HuH-7 (cell line): ENCODE measurements at regions not wholly inside any gene's neighbourhood (a gene's known extent, or its start where the extent isn't known, plus 50 kb on each side); places are given as distances from the start of the nearest gene placed in this dataset.
"Not testable (repeated sequence)": the region's sequence is repeated elsewhere in the genome, so short reads cannot be mapped to it uniquely, and the experiment has no call there.

Experiments used
- DNase-seq: peaks from one replicate; pipeline ENCODE4 v3.0.0; 2011; ENCODE audit warnings: low spot score

DNA sequence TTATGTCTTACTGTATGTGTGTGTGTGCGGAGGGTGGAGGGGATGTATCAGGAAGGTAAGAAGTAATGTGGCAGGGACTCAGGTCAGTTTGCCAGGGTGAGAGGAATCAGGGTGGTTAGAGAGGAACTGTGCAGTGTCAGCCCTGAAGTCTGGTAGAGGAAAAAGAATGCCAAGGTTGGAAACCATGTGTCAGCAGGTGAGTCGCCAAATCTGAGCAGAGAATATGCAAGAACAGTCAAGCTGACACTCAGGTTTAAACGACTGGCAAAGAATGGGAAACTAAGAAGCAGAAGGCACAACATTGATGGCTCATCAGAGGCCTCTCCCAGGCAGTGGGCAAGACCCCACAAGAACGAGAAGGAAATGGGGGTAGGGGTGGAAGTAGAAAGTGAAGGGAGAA lies 107.5 kb upstream of the TBX18 start:
- no peak for DNase-seq

DNA sequence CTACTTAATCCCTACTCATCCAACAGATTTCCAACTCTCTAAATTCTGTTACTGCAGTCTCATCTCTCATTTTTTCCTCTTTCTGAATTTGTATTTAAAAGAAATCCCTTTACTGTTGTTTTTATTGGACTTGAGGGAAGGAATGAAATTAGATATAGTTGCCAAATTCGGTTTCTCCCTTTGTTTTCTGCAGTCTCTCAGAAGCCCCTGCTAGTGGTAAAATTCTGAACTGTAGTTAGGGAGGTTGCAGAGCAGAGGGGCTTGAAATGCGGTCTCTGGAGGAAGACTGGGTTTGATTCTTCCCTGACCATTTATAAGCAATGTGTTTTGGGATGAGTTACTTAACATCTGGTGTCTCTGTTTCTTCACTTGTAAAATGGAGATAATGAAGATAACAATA lies 106.3 kb upstream of the TBX18 start:
- no peak for DNase-seq

DNA sequence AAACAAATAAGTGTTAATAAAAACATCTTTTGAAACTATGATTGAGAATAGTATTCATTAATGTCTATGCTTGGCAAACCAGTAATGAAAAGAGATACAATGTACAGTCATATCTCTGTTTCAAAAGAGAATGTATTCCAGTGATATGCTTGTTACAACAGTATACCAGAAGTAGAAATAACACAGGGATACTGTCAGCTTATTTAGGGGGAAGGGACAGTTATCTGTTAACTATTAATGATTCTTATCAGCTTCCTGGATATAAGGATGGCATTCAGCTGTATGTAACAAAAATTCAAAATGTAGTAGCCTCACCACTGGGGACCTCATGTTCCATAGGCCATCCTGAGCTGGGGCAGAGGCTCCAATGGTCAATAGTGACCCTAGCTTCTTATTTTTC lies 103.8 kb upstream of the TBX18 start:
- DNase-seq: no peak

DNA sequence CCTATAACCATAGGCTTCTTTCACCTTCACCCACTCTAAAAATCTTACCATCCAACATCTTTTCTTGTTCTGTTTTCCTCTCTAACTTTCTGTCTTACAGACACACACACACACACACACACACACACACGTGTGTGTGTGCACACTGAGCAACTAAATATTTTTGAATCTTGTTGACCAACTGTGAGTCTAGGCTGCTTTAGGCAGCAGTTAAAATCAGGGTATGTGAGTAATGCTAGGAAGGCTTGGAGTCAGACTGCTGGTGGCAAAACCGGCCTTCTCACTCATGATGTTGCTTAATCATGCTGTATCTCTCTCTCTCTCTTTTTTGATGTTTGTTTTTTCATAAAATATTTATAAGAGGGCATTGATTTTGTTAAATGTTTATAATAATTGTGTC lies 103.1 kb upstream of the TBX18 start:
- DNase-seq: no peak

DNA sequence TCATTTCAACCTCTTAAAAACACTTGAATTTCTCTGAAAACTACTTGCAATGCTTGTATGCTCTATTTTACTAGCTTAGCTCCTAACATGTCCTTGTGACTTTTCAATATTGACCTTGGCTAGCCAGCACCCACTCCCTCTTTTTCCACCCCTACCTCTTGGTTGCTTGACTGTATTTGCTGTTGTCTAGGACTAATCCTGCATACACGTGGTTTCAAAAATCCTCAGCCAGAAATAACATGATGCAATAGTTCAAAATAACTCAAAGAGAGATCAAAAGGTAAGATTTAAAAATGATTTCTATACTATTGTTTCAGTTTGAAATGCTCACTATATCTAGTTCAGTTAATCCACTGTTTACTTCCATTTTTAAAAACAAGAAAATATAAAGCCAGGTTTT lies 102.3 kb upstream of the TBX18 start:
- no peak for DNase-seq

DNA sequence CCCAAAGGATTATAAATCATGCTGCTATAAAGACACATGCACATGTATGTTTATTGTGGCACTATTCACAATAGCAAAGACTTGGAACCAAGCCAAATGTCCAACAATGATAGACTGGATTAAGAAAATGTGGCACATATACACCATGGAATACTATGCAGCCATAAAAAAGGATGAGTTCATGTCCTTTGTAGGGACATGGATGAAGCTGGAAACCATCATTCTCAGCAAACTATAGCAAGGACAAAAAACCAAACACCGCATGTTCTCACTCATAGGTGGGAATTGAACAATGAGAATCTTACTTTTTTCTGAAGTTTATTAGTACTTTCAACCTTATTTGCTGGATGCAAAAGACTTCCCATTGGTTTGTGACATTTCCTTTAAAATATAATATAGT lies 101.0 kb upstream of the TBX18 start:
- not testable (repeated sequence) for DNase-seq

DNA sequence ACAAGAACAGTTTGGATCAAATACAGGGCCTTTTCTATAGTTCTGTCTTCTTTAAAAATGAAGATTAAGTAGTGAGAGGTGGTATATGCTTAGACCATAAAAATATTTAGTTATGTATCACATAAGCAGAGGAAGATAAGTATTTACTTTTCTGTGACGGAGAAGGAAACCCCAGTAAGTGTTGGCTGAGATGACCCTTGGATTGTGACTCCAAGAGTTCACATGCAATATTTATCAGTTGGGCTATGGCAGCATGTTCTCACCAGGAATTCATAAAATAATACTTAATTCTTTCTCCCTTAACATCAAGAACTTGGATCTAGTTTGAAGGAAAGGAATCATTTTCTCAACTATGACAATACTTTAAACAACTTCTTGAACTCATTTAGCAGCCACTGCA lies 98.4 kb upstream of the TBX18 start:
- no peak for DNase-seq

DNA sequence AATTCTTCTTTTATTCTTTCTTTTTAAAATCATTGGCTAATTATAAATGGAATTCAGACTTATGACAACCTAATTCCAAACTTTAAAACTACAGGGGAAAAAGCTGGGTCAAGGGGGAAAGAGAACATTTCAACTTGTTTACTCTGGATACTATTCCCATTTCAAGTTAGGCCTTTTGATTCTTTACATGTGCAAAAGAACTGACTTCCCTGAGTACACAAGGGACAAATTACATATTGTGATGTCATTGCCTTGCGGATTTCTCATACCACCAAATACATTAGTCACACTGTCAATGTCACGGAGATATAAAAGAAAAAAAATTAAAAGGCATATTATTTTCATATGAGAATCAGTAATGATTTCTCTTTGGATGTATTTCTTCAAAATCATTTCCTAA lies 96.5 kb upstream of the TBX18 start:
- DNase-seq: no peak

DNA sequence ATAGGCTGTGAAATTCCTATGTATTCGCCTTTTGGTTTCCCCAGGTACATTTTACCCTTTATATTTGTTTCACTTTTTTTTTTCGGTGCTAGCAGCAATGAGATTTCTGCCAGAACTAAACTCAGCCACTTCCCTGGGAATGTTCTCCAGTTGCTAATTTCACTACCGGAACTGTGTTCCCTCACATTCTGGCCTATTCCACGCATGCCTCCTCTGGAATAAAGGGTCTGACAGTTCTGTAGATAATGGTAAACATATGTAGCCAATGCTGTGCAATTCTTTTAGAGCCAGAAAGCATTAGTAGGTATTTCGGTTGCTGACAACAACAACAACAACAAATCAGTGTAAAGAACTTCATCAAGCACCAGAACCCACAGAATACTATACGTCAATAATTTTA lies 96.1 kb upstream of the TBX18 start:
- DNase-seq: no peak

DNA sequence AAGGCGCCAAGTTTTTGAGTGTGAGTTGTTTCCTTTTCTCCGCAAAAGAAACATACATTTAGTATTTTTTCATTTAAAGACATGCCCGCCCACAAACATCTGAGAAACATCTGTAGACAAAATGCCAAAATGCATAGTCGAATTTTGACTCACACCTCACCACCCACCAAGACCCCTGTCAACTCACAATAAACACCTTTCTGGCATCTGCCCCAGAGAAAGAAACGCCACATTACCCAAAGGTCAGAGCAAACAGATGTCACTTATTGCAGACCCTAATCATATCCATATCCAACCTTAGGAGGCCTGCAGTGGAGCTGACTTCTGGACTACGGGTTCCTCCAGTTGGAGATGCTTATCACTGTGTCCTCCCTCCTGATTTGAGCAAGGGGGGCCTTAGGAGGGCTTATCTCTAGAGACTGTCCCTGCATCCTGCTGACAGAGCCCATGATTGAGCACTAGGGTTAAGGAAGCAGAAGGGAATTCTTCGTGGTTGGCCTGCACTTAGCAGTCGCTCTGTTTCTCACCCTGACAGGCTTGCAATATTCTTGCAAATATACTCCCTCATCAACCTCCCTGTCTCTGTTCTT lies 90.5 kb upstream of the TBX18 start:
- no peak for DNase-seq

DNA sequence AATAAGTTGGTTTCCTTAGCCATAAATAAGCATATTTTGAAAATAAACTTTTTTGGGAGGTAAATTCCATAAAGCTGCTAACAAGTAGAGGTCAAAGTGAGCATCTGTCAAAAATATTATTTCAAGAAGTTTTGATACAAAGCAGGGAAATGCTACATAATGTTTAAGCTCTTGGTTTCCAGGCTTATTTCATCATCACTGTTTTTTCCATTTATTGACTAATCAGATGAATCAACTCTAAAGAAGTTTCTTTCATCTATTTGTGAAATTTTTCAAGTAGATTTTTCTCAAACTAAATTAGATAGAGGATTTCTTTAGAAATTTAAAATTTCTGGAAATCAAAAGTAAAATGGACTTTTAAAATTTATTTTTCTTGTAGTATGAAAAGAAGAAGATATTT lies 89.5 kb upstream of the TBX18 start:
- no peak for DNase-seq

DNA sequence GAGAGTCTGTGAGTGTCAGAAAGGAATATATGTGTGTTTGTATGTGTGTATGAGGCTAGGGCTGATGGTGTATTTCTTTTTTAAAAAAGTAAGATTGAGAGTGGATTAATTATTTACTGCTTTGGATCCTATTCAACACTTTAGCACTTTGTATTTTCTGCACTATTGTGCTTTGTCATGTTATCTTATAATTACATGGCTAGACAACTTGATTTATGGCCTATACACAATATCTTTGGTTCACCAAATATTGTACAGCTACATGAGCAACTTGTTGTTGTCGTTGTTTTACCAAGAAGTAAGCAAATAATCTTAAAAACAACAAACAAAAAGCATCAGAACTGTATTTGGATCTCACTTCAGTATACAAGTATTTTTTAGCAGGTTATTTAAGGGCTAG lies 84.6 kb upstream of the TBX18 start:
- no peak for DNase-seq

DNA sequence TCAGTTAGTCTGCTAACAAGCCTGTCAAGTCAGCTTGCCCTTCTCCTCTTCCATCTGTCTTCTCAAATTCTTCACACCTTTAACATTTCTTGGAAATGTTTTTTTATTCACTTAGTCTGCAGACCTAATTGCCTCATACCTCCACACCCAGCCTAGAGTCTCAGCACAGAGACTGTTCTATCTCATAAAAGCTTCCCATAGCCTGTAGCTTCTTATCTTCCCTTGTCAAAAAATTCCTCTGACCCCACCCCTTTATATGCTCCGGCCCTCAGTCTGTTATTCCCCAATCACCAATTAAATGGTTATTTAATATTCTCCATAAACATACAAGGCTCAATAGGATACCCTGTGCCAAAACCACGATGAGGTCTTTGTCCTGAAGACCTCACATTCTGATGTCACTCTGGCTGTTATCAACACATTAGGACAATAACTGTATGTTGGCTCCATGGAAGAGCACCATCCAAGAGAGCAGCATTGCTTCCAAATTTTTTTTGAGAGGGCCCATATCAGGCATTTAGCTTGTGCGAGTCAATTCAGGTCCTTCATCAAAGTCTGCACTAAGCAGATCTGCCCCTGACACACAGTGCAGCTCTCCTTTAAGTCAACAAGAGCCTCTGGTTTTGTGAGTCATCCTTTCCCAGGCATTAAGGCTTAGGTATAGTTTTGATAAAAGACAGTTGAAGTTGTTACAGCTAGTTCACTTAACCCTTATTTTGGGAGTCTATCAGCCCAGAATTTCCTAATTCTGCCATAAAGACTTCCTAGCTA lies 83.2 kb upstream of the TBX18 start:
- no peak for DNase-seq

DNA sequence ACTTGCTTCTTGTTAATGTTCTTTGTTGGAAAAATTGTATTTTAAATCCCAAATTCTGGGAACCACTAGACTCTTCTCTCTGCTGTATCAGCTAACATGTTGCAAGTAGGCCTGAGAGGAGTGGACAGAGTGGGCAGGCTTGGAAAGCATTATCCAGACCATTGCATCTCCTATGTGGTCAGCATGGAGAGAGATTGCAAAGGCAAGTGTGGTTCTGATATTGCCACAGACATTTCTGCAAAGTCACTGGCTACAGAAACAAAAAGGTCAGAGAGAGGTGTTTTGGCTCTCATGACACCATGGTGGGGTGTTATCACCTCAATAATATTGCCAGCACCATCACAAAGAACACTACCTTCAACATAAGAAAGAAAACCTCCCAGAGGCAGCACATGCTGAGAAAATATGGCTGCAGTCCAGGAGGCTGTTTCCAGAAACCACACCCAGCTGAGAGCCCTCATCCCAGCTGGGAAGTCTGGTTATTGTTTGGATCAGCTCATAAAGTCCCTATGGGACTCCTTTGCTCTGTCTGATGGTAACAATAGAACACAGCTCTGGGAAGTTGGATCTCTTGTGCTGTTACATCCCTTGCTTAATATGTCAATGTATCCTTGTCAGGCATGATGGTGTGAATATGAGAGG lies 78.2 kb upstream of the TBX18 start:
- DNase-seq: no peak

DNA sequence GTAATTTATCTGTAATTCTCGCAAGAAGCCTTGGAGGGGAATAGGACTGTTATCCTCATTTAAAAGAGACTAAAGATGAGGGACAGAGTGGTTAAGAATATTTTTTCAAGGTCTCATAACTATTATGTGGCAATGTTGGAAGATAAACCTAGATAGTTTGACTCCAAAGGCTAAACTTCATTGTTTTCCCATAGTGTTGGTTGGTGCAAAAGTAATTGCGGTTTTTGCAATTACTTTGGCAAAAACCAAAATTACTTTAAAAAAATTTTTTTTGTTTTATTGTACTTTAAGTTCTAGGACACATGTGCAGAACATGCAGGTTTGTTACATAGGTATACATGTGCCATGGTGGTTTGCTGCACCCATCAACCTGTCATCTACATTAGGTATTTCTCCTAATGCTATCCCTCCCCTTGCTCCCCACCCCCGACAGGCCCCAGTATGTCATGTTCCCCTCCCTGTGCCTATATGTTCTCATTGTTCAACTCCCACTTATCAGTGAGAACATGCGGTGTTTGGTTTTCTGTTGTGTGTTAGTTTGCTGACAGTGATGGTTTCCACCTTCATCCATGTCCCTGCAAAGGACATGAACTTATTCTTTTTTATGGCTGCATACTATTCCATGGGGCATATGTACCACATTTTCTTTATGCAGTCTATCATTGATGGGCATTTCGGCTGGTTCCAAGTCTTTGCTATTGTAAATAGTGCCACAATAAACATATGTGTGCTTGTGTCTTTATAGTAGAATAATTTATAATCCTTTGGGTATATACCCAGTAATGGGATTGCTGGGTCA lies 72.9 kb upstream of the TBX18 start:
- DNase-seq: not testable (repeated sequence)

DNA sequence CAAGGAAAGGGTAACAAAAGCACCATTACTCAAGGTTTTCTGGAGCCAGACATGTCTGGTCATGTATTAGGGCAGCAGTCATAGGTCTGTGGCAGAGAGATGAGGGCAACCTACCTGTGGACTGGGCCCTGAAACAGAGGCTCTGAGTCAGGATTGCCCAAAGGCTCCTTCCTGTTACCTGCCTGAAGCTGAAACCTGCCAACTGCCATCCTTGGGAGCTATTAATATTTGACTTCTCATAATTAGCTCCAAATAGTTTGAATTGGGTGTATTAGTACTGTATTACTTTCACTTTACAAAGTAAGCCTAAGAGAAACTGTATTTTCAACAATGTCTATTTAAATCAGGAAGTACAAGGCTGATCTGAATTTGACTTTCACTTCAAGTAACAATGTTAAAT lies 72.0 kb upstream of the TBX18 start:
- DNase-seq: no peak

DNA sequence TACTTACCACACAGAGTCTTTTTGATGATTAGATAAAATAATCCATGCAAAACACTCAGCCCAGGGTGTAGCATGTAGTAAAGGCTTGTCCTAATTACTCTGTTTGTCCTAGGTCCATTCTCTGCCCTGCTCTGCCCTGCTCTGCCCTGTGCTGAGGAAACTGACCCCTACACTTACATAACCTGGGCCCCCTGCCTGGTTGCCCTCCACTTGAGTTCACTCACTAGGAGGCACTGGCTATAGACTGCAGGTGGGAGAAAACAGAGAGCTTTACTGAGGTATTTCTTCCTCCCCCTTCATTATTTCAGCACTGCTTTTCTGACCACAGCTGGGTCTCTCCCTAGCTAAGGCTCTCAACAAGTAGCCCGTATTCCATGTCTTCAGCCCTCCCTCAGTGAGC lies 70.9 kb upstream of the TBX18 start:
- no peak for DNase-seq

DNA sequence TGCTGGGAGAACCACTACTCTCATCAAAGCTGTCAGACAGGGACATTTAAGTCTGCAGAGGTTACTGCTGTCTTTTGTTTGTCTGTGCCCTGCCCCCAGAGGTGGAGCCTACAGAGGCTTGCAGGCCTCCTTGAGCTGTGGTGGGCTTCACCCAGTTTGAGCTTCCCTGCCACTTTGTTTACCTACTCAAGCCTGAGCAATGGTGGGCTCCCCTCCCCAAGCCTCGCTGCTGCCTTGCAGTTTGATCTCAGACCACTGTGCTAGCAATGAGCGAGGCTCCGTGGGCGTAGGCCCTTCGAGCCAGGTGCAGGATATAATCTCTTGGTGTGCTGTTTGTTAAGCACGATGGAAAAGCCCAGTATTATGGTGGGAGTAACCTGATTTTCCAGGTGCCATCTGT lies 67.5 kb upstream of the TBX18 start:
- not testable (repeated sequence) for DNase-seq

DNA sequence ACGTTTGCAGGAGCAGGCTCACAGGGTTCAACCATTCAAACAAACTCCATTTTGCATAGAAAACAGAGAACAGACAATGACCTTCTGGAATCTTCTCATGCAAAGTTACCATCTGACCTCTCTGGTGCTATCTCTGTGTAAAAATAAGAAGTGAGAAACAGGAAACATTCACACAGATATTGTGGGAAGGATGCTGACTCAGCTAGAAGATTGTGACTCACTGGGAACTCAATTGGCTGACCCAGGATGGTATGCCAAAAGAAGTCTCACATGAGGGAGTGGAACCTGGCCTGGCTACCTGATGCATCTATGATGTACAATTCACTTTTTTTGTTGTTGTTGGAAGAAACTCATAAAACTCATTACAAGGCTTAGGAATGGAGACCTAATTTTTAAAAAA lies 61.1 kb upstream of the TBX18 start:
- DNase-seq: no peak

DNA sequence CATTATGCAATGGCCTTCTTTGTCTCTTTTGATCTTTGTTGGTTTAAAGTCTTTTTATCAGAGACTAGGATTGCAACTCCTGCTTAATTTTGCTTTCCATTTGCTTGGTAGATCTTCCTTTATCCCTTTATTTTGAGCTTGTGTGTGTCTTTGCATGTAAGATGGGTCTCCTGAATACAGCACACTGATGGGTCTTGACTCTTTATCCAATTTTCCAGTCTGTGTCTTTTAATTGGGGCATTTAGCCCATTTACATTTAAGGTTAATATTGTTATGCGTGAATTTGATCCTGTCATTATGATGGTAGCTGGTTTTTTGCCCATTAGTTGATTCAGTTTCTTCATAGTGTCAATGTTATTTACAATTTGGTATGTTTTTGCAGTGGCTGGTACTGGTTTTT lies 56.9 kb upstream of the TBX18 start:
- DNase-seq: not testable (repeated sequence)

DNA sequence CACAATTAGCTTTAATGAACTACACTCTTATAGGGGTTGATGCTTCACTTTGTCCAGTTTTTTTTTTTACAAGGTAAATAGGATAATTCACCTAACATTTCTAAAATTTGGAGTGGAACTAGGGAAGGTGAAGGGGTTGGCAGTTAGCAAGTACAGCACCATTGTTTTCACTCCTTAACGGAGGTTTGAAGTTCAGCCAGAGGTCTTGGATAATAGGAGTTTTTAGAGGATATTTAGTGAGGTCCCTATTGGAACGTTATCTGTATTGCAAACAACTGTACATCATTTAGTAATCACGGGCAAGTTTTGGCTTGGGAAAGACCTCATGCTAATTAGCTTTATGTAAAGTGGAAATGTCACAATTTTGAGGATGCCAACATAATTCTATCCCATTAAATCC lies 52.3 kb upstream of the TBX18 start:
- no peak for DNase-seq

DNA sequence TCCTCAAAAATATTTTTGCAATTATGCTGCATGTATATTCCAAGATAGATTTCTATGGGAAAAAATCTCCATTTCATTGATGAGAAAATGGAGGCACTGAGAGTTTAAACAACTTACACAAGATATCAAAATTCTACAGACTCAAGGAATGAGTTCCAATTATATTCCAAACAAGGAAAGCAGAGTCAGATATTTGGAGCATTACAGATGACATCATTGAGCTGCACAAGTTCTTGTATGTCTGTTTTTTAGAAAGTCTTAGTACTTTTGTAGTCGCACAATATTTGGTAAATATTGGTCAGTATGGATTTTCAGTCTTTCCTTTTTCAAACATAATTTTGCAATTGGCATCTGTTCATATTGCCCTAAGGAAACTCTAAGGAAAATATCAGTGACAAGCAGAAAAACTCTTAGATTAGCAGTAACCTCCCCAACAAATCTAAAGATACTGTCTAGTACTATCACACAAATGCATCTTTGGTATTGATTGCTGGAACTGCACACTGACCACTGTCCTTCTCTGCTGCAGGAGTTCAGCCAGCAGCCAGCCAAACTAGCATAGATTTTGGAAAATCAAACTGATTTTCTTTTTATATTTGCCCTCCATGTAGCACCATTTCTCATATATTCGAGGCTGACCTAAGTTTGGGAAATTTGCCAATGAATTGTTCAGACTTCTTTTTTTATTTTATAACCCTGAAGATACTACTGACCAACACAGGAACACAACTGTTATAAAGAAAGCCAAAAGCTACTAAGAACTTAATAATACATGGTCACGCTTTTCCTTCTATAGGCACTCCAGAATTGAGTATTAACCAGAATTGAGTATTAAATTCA lies 51.7 kb upstream of the TBX18 start:
- no peak for DNase-seq
